WERI-Rb-1 (cell line): ENCODE measurements at regions not wholly inside any gene's neighbourhood (a gene's known extent, or its start where the extent isn't known, plus 50 kb on each side); places are given as distances from the start of the nearest gene placed in this dataset.
A peak's percentile ranks its signal among the peaks of the same experiment; 100 is the strongest.

Experiments
- DNase-seq: peaks from one replicate; pipeline ENCODE4 v3.0.0-alpha.2; 2020
- H3K27ac ChIP-seq: fragments of 250-450 bp; sonication (Bioruptor Pico); 2 replicates; pipeline ENCODE4 v1.5.1; 2020; ENCODE audit warnings: mild to moderate bottlenecking, moderate library complexity
- H3K27me3 ChIP-seq: fragments of 250-450 bp; sonication (Bioruptor Pico); 2 replicates; pipeline ENCODE4 v1.5.1; 2021; ENCODE audit warnings: mild to moderate bottlenecking, low read depth, moderate library complexity; ENCODE audit not compliant: insufficient read depth, severe bottlenecking
- H3K36me3 ChIP-seq: fragments of 250-450 bp; sonication (Bioruptor Pico); 2 replicates; pipeline ENCODE4 v1.5.1; 2020; ENCODE audit warnings: mild to moderate bottlenecking, moderate library complexity
- H3K4me3 ChIP-seq: 2 replicates; pipeline ENCODE4 v1.5.1; 2011; ENCODE audit warnings: low read depth, mild to moderate bottlenecking, control low read depth, low read length
- H3K9me3 ChIP-seq: fragments of 250-450 bp; sonication (Bioruptor Pico); 2 replicates; pipeline ENCODE4 v1.5.1; 2021; ENCODE audit warnings: mild to moderate bottlenecking, moderate library complexity; ENCODE audit not compliant: severe bottlenecking
- CTCF ChIP-seq: IDR thresholded peaks from 2 replicates; pipeline ENCODE4 v1.5.1; 2011; ENCODE audit warnings: low read depth, mild to moderate bottlenecking, control low read depth, inconsistent platforms, low read length

GRCh38 chrX:4314586-4314985, 601.1 kb upstream of the PRKX start:
- DNase-seq = no peak
- no peak for TF ChIP-seq CTCF
- Histone ChIP-seq H3K27me3 (peaks cover 20% of the 10 kb centered on the region), H3K36me3 (no peaks in the 10 kb centered on the region), H3K4me3 (no peak overlapping the region), H3K27ac (no peak overlapping the region), H3K9me3 (no peaks in the 10 kb centered on the region)

- H3K36me3 ChIP-seq = no peaks in the 10 kb centered on the region
- no peak overlapping the region for H3K4me3 ChIP-seq
- H3K27me3 ChIP-seq = peaks cover 14% of the 10 kb centered on the region
- peak; percentile 51 for TF ChIP-seq CTCF
- H3K9me3 ChIP-seq = no peaks in the 10 kb centered on the region
- H3K27ac ChIP-seq = no peak overlapping the region
- DNase-seq = peak; percentile 9
Measured at GRCh38 chrX:4277122-4277521, 563.7 kb upstream of the PRKX start.

DNA sequence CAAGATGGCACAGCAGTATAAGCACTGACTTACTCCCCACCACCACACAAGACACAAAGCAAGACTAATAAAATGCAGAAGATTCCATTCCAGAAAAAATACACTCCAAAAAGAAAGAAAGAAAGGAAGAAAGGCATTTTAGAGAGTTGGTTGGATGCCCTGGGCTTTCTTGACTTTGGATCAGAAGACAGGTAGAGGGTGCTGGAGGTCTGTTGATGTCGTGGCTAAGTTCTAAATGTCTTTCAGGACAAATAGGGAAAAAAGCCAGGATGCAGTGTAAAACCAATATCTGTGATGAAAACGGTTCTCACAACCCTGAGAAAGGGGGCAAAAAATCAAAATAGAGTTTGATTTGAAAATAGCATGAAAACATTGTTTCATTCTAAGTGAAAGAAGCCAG, 555.2 kb upstream of the PRKX start:
- Histone ChIP-seq H3K27me3 (peaks cover 12% of the 10 kb centered on the region), H3K27ac (no peak overlapping the region), H3K36me3 (no peaks in the 10 kb centered on the region), H3K4me3 (no peak overlapping the region), H3K9me3 (no peaks in the 10 kb centered on the region)
- no peak for DNase-seq
- no peak for TF ChIP-seq CTCF

GRCh38 chrX:4265036-4265435, 551.6 kb upstream of the PRKX start:
- Histone ChIP-seq H3K9me3 (no peaks in the 10 kb centered on the region), H3K36me3 (no peaks in the 10 kb centered on the region), H3K27ac (no peak overlapping the region), H3K4me3 (no peak overlapping the region), H3K27me3 (peaks cover 33% of the 10 kb centered on the region)
- DNase-seq = no peak
- TF ChIP-seq CTCF = no peak

DNA sequence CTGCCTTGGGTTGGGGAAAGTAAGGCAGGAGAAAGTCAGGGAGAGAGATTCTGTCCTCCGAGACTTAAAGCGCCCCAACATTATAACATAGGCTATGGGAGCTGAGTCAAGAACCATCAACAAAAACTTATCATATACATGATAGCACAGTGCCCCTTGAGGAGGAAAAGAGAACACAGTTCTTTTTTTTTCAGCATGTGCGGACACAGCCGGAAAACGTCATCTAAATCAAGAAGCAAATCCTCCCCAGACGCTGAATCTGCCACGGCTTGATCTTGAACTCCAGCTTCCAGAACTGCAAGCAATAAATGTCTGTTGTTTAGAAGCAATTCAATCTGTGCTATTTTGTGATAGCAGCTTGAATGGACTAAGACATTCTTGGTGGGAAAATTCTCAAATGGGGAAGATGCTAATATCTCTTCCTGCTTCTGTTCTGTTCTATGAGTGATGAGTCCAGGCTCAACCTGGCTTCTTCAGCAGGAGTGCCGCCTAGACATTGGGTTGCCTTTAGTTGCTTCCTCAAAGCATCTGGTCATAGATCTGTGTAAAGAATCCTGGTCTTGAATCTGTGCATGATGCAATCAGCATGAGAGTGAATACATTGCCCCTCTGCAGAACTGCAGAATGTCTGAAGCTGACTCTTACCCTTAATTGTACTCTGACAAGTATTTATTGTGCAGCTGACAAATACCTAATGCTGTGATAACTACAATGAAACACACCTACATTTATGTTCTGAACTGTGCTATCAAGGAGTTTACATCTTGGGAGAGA, 549.8 kb upstream of the PRKX start:
- Histone ChIP-seq H3K4me3 (no peak overlapping the region), H3K9me3 (no peaks in the 10 kb centered on the region), H3K27ac (no peak overlapping the region), H3K36me3 (no peaks in the 10 kb centered on the region), H3K27me3 (peaks cover 38% of the 10 kb centered on the region)
- no peak for DNase-seq
- TF ChIP-seq CTCF = peak; percentile 41

GRCh38 chrX:4253092-4253491, 539.6 kb upstream of the PRKX start:
- H3K27me3 ChIP-seq = peaks cover 36% of the 10 kb centered on the region
- H3K36me3 ChIP-seq = no peaks in the 10 kb centered on the region
- H3K4me3 ChIP-seq = no peak overlapping the region
- no peak for DNase-seq
- no peak for TF ChIP-seq CTCF
- H3K9me3 ChIP-seq = no peaks in the 10 kb centered on the region
- no peak overlapping the region for H3K27ac ChIP-seq
